Transverse colon (tissue), 4 donors: ENCODE measurements at regions not wholly inside any gene's neighbourhood (a gene's known extent, or its start where the extent isn't known, plus 50 kb on each side); places are given as distances from the start of the nearest gene placed in this dataset.

Experiments used
- DNase-seq: peaks from one replicate; pipeline ENCODE4 v3.0.0-alpha.2; 2019
- H3K27ac ChIP-seq, 4 donors: fragments of 200-600 bp; sonication (generic); 2 replicates each; pipeline ENCODE4 v1.5.1; 2016 to 2018; ENCODE audit warnings: inconsistent platforms in 4 of 4
- H3K27me3 ChIP-seq: fragments of 200-600 bp; sonication (generic); 2 replicates; pipeline ENCODE4 v1.5.1; 2017; ENCODE audit warnings: inconsistent platforms
- H3K36me3 ChIP-seq, 4 donors: fragments of 200-600 bp; sonication (generic); 2 replicates each; pipeline ENCODE4 v1.5.1; 2017 to 2019; ENCODE audit warnings: inconsistent platforms in 4 of 4
- H3K4me1 ChIP-seq, 4 donors: fragments of 200-600 bp; sonication (generic); 2 replicates each; pipeline ENCODE4 v1.5.1; 2017 to 2020; ENCODE audit warnings: inconsistent platforms in 4 of 4
- H3K4me3 ChIP-seq, 4 donors: fragments of 200-600 bp; sonication (generic); 1 replicate in 1 of 4; 2 replicates in 3 of 4; pipeline versions ENCODE4 v1.5.1 to v1.6.1; 2017 to 2019; ENCODE audit warnings: inconsistent platforms in 4 of 4
- H3K9me3 ChIP-seq, 2 donors: fragments of 200-600 bp; sonication (generic); 2 replicates each; pipeline ENCODE4 v1.5.1; 2017 to 2019; ENCODE audit warnings: inconsistent platforms in 2 of 2
- CTCF ChIP-seq, 5 experiments: fragments of 200-600 bp in 3 of 5; fragments of 450-650 bp in 2 of 5; sonication (generic) in 3 of 5; IDR thresholded peaks; 1 replicate in 2 of 5; 2 replicates in 3 of 5; pipeline ENCODE4 v1.5.1; 2016 to 2017; ENCODE audit warnings: antibody characterized with exemption in 5 of 5, inconsistent platforms in 3 of 5, mild to moderate bottlenecking in 2 of 5, moderate library complexity in 1 of 5
- EP300 ChIP-seq: sonication (generic); formaldehyde crosslinking; IDR thresholded peaks from one replicate; pipeline ENCODE4 v1.6.1; 2017; ENCODE audit warnings: antibody characterized with exemption, low read depth
- POLR2A ChIP-seq: fragments of 450-650 bp; IDR thresholded peaks from one replicate; pipeline ENCODE4 v1.6.1; 2016; ENCODE audit warnings: antibody characterized with exemption, mild to moderate bottlenecking, moderate library complexity
- POLR2AphosphoS5 ChIP-seq, 3 donors: sonication (generic); formaldehyde crosslinking; IDR thresholded peaks; one replicate each; pipeline ENCODE4 v1.6.1; 2016; ENCODE audit warnings: antibody characterized with exemption in 3 of 3
- WGBS, 2 donors: methylation state at CpG; one replicate each; pipeline ENCODE4 v1.1.5; 2018; ENCODE audit warnings: low coverage in 1 of 2; 5-methylcytosine and 5-hydroxymethylcytosine counted together
- in situ Hi-C, 4 donors: fragments of 200-750 bp; cut with MboI; loops; one replicate each; pipeline versions ENCODE4 v1.15.0 to v1.15.1; 2017; ENCODE audit warnings: low sequenced_read_pairs in 3 of 4, low pct_ligation_motif_present in 1 of 4, low pct_unique_long_range_greater_than_20kb in 1 of 4
- intact Hi-C: fragments of 100-400 bp; cut with DNase I; formaldehyde crosslinking; loops from one replicate; pipeline ENCODE4 v1.15.1; 2023; ENCODE audit warnings: low total_unique reads

- Histone ChIP-seq H3K4me3 (no peak overlapping the region), H3K4me1 (no peaks in the 10 kb centered on the region), H3K27me3 (no peaks in the 10 kb centered on the region), H3K9me3 (no peaks in the 10 kb centered on the region), H3K27ac (no peak overlapping the region), H3K36me3 (no peaks in the 10 kb centered on the region)
- no peak for DNase-seq
- in situ Hi-C loops = no loop called here
- 50 to 93% methylated on average over 1 of the region's 1 CpG for WGBS, 2 donors
- TF ChIP-seq CTCF (IDR thresholded peaks at IDR 0.05) (no peak), POLR2AphosphoS5 (IDR thresholded peaks at IDR 0.05) (no peak), POLR2A (no peak), EP300 (no peak)
- intact Hi-C loops = no loop called here
Observed at GRCh38 chr14:25484235-25484634, 434.3 kb upstream of the STXBP6 start.

- no peak overlapping the region for H3K4me3 ChIP-seq
- no peaks in the 10 kb centered on the region for H3K36me3 ChIP-seq
- intact Hi-C loops = no loop called here
- H3K27ac ChIP-seq = no peak overlapping the region
- in situ Hi-C loops = no loop called here
- WGBS, 2 donors = 74 to 100% methylated on average over 1 to 2 of the region's 2 CpGs
- H3K27me3 ChIP-seq = no peaks in the 10 kb centered on the region
- TF ChIP-seq POLR2AphosphoS5 (IDR thresholded peaks at IDR 0.05) = no peak
- no peak for DNase-seq
- no peaks in the 10 kb centered on the region for H3K4me1 ChIP-seq
- H3K9me3 ChIP-seq = no peaks in the 10 kb centered on the region
Observed at GRCh38 chr14:25477316-25478098, 427.6 kb upstream of the STXBP6 start.

GRCh38 chr14:25472700-25473099, 422.8 kb upstream of the STXBP6 start:
- no peaks in the 10 kb centered on the region for H3K4me1 ChIP-seq
- TF ChIP-seq EP300 (no peak), CTCF (IDR thresholded peaks at IDR 0.05) (no peak), POLR2AphosphoS5 (IDR thresholded peaks at IDR 0.05) (no peak), POLR2A (no peak)
- H3K36me3 ChIP-seq = no peaks in the 10 kb centered on the region
- no peak overlapping the region for H3K27ac ChIP-seq
- DNase-seq = no peak
- no peaks in the 10 kb centered on the region for H3K27me3 ChIP-seq
- intact Hi-C loops (no loop called here), in situ Hi-C loops (no loop called here)
- WGBS, 2 donors = 83 to 93% methylated on average over 1 of the region's 1 CpG
- no peaks in the 10 kb centered on the region for H3K9me3 ChIP-seq
- no peak overlapping the region for H3K4me3 ChIP-seq

GRCh38 chr14:25464772-25465171, 414.8 kb upstream of the STXBP6 start:
- intact Hi-C loops (no loop called here), in situ Hi-C loops (no loop called here)
- no peak for DNase-seq
- H3K9me3 ChIP-seq = no peaks in the 10 kb centered on the region
- TF ChIP-seq POLR2AphosphoS5 (IDR thresholded peaks at IDR 0.05) (no peak), POLR2A (no peak), EP300 (no peak), CTCF (IDR thresholded peaks at IDR 0.05) (no peak)
- no peaks in the 10 kb centered on the region for H3K4me1 ChIP-seq
- H3K27ac ChIP-seq = no peak overlapping the region
- H3K27me3 ChIP-seq = no peaks in the 10 kb centered on the region
- no peak overlapping the region for H3K4me3 ChIP-seq
- no peaks in the 10 kb centered on the region for H3K36me3 ChIP-seq

GRCh38 chr14:25464078-25464477, 414.1 kb upstream of the STXBP6 start:
- TF ChIP-seq EP300 = no peak
- no peak for TF ChIP-seq POLR2AphosphoS5 (IDR thresholded peaks at IDR 0.05)
- no peak for TF ChIP-seq POLR2A
- no peak for TF ChIP-seq CTCF (IDR thresholded peaks at IDR 0.05)
- Histone ChIP-seq H3K36me3 (no peaks in the 10 kb centered on the region), H3K4me3 (no peak overlapping the region), H3K27ac (no peak overlapping the region), H3K4me1 (no peaks in the 10 kb centered on the region), H3K27me3 (no peaks in the 10 kb centered on the region), H3K9me3 (no peaks in the 10 kb centered on the region)
- intact Hi-C loops = no loop called here
- DNase-seq = no peak
- in situ Hi-C loops = no loop called here
